IPS-15b (cell line): ENCODE measurements at regions not wholly inside any gene's neighbourhood (a gene's known extent, or its start where the extent isn't known, plus 50 kb on each side); places are given as distances from the start of the nearest gene placed in this dataset.

Experiments used
- H3K27me3 ChIP-seq: one replicate; pipeline ENCODE4 v1.6.1; 2013; ENCODE audit warnings: low read length; ENCODE audit not compliant: control insufficient read depth, insufficient read depth
- H3K36me3 ChIP-seq: one replicate; pipeline ENCODE4 v1.6.1; 2013; ENCODE audit warnings: low read length; ENCODE audit not compliant: control insufficient read depth, insufficient read depth
- H3K4me1 ChIP-seq: one replicate; pipeline ENCODE4 v1.6.1; 2013; ENCODE audit warnings: mild to moderate bottlenecking, low read length; ENCODE audit not compliant: control insufficient read depth, insufficient read depth
- H3K4me3 ChIP-seq: one replicate; pipeline ENCODE4 v1.5.1; 2013; ENCODE audit warnings: low read depth, low read length
- H3K9ac ChIP-seq: one replicate; pipeline ENCODE4 v1.6.1; 2013; ENCODE audit warnings: low read depth, mild to moderate bottlenecking, low read length
- H3K9me3 ChIP-seq: one replicate; pipeline ENCODE4 v1.6.1; 2013; ENCODE audit warnings: mild to moderate bottlenecking, low read length; ENCODE audit not compliant: control insufficient read depth, insufficient read depth

DNA sequence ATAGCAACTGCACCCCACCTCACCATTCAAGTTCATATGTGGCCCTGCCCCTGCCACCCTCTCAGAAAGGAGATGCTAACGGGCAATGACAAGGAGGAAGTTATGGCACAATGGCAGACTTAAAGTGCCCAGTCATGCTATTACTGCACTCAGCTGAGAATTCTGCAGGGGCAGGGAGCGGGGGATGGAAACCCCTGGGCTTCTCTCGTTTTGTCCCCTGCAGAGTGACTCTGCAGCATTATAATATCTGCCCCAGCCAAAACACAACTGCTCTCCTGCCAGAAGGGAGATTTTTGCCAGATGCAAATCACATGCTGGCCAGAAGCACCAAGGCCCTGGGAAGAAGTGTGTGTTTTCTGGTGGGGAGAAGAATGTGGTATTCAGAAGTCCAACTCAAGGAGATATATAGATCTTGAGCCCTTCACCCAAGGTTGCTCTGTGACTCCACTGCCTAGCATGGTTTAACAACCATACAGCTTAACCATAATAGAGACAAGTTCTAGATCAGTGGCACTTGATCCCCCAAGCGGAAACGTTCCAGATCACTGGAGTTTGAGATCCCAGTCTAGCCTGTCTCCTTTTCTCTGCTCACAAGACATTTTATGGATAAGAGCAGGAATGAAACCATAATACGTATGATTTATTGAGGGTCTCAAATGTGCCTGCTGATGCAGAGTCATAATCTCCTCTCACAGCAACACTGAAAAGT lies 207.0 kb upstream of the MAP3K1 start:
- no peaks in the 10 kb centered on the region for H3K36me3 ChIP-seq
- no peak overlapping the region for H3K9ac ChIP-seq
- no peak overlapping the region for H3K4me3 ChIP-seq
- peaks cover 9% of the 10 kb centered on the region for H3K4me1 ChIP-seq
- no peaks in the 10 kb centered on the region for H3K27me3 ChIP-seq
- no peaks in the 10 kb centered on the region for H3K9me3 ChIP-seq

DNA sequence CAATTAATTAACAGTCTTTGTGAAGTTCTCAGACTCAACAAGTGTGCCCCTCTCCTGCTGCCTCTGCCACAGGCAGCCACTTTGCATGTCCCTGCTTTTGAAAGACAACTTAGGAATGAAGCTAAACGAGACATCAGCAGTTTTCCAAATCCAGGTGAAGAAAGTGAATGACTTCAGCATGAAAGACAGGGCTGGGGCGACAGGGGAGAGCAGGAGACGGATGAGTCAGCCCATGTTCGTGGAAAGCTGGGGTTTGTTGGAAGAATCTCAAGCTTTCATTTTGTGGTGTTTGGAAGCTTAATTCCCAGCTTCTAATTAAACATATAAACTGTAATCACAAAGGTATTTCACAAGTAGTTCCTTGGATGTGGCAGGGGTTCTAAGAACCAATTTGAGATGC lies 207.8 kb upstream of the MAP3K1 start:
- Histone ChIP-seq H3K36me3 (no peaks in the 10 kb centered on the region), H3K4me1 (peaks cover 9% of the 10 kb centered on the region), H3K27me3 (no peaks in the 10 kb centered on the region), H3K9me3 (no peaks in the 10 kb centered on the region), H3K4me3 (no peak overlapping the region), H3K9ac (no peak overlapping the region)

DNA sequence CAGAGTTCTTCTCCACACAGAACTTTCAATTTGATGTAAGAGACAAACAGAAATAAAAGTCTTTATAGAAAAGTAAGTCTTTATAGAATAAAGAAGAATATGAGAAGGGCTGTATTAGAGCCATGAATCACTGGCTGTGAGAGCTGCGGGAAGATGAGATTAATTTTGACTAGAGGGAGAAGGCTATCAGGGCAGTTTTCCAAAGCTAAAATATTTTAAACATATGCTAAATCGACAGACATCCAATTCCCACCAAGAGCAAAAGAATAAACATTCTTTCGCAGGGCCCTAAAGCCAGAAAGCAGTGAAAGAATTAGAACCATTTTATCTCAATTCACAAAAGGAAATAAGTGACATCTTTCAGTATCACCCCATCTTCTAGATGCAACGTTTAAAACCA lies 208.3 kb upstream of the MAP3K1 start:
- Histone ChIP-seq H3K9me3 (no peaks in the 10 kb centered on the region), H3K9ac (no peak overlapping the region), H3K27me3 (no peaks in the 10 kb centered on the region), H3K4me1 (peaks cover 9% of the 10 kb centered on the region), H3K36me3 (no peaks in the 10 kb centered on the region), H3K4me3 (no peak overlapping the region)

DNA sequence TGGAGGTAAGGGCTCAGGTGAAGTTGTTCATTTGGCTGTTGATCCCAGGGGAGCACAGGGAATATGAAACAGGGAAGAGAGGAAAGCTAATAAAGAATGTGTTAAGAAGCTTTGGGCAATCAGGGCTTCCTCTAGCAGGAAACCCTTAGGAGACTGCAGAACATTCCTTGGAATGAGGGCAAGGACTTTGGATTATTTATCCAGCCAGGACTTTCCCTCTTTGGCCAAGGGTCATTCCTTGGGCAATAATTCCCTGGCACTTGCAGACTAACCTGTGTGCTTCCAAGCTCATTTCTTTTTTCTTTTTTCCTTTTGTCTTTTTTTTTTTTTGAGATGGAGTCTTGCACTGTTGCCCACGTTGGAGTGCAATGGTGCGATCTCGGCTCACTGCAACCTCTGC lies 209.2 kb upstream of the MAP3K1 start:
- H3K9ac ChIP-seq, result no peak overlapping the region
- no peak overlapping the region for H3K4me3 ChIP-seq
- peaks cover 9% of the 10 kb centered on the region for H3K4me1 ChIP-seq
- H3K27me3 ChIP-seq, result no peaks in the 10 kb centered on the region
- no peaks in the 10 kb centered on the region for H3K9me3 ChIP-seq
- no peaks in the 10 kb centered on the region for H3K36me3 ChIP-seq

DNA sequence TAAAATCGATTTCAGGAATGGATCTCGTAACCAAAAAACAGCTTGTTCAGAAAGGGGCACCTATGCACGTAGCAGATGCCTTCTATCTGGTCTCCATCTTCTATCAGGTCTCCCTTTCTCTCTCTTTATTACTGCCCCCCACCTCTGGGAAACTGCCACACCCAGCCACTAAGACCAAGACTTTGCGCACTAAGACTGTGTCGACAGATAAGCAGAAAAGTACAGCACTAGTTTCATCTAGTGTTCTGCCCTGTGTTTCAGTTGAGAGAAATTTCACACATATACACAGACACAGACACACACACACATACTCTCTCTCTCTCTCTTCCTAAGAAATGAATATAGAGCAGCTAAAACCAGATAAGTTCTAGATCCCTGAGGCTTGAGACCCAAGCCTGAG lies 210.1 kb upstream of the MAP3K1 start:
- no peak overlapping the region for H3K4me3 ChIP-seq
- H3K36me3 ChIP-seq, result no peaks in the 10 kb centered on the region
- peaks cover 9% of the 10 kb centered on the region for H3K4me1 ChIP-seq

DNA sequence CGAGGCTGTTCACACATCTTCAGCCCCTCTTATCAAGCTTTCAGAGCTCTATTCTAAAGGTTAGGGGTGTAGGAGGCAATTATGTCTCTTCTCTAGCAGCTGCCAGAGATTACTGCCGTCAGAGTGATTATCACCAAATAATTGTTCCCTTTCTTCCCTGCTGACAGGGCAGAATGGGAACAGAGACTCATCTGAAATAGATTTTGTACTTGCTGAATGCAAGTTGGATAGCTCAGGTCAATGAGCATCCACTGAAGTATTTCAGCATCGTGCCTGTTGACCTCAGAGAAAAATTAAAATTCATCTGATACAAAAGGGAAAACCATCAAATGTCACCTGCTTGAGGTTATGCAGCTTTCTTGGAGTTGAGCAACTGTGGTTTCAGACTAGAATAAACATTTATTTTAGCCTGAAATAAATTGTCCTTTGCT lies 213.7 kb upstream of the MAP3K1 start:
- Histone ChIP-seq H3K4me3 (no peak overlapping the region), H3K36me3 (no peaks in the 10 kb centered on the region), H3K4me1 (no peaks in the 10 kb centered on the region), H3K9ac (no peak overlapping the region), H3K27me3 (no peaks in the 10 kb centered on the region), H3K9me3 (no peaks in the 10 kb centered on the region)

More for the DNA sequence above, 210.1 kb upstream of the MAP3K1 start:
- Histone ChIP-seq H3K9ac (no peak overlapping the region), H3K27me3 (no peaks in the 10 kb centered on the region), H3K9me3 (no peaks in the 10 kb centered on the region)

DNA sequence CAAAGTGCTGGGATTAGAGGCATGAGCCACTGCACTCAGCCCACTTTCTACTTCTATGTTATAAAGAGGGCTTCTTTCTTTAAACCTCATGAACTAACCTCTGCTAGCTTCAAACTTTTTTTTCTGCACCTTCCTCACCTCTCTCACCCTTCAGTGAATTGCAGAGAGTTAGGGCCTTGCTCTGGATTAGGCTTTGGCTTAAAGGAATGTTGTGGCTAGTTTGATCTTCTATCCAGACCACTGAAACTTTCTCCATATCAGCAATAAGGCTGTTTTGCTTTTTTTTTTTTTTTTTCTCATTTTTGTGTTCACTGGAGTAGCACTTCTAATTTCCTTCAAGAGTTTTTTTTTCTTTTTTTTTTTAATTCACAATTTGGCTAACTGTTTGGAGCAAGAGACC lies 216.4 kb upstream of the MAP3K1 start:
- Histone ChIP-seq H3K9me3 (no peaks in the 10 kb centered on the region), H3K4me3 (no peak overlapping the region), H3K9ac (no peak overlapping the region), H3K36me3 (no peaks in the 10 kb centered on the region), H3K27me3 (no peaks in the 10 kb centered on the region), H3K4me1 (no peaks in the 10 kb centered on the region)

DNA sequence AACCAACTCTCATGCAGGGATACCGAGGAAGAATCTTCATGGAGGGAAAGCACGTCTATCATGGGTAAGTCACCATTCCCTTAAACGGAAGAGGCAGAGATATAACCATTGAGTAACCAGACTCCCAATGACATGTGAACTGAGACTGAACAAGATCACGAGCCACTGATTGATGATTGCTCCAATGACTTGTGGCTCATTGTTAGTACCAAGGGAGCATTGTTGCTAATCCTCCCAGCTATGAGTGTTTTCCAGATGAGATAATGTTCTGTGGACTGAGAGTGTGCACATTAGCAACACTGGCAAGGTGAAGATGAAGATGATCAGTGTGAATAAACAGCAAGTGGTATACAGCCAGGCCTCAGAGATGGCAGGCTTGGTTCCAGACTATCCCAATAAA lies 219.2 kb upstream of the MAP3K1 start:
- no peaks in the 10 kb centered on the region for H3K9me3 ChIP-seq
- no peaks in the 10 kb centered on the region for H3K27me3 ChIP-seq
- no peak overlapping the region for H3K4me3 ChIP-seq
- no peak overlapping the region for H3K9ac ChIP-seq
- H3K4me1 ChIP-seq, result no peaks in the 10 kb centered on the region
- H3K36me3 ChIP-seq, result no peaks in the 10 kb centered on the region

DNA sequence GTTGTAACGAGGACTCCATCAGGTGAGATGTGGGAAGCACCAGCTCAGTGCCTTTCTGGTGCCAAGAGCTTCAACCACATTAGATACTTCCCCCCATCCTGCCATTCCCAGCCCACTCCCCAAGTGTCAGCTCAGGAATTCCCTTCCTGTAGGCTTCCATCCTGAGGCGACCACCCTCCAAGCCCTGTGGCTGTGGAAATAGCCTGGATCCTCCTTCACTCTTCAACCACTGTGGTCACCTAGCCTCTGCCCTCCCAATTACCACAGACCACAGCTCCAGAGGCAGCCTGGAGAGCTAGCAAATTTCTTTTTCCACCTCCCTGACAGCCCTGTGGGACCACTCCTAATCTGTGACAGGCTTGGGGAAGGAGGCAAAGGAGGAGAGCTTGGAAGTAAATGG lies 219.8 kb upstream of the MAP3K1 start:
- Histone ChIP-seq H3K27me3 (no peaks in the 10 kb centered on the region), H3K9ac (no peak overlapping the region), H3K9me3 (no peaks in the 10 kb centered on the region), H3K4me3 (no peak overlapping the region), H3K36me3 (no peaks in the 10 kb centered on the region), H3K4me1 (no peaks in the 10 kb centered on the region)

DNA sequence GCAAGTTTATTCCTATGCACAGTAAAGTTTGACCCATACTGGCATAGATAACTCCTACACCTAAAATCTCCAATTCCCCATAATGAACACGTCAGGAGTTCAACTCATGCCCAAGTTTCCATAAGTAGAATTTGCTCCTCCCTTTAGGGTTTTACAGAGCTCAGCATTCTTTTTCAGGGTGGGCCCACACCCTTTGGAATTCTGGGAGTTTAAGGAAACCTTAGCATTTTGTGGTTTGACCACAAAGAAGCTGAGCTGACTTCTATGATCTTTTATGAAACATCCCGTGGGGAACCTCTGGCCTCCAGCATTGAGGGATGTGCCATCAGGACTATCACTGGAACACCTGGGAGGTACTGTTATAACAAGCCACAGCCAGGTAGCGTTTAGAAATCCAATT lies 220.6 kb upstream of the MAP3K1 start:
- Histone ChIP-seq H3K9ac (no peak overlapping the region), H3K4me3 (no peak overlapping the region), H3K4me1 (no peaks in the 10 kb centered on the region), H3K36me3 (no peaks in the 10 kb centered on the region), H3K9me3 (no peaks in the 10 kb centered on the region), H3K27me3 (no peaks in the 10 kb centered on the region)

DNA sequence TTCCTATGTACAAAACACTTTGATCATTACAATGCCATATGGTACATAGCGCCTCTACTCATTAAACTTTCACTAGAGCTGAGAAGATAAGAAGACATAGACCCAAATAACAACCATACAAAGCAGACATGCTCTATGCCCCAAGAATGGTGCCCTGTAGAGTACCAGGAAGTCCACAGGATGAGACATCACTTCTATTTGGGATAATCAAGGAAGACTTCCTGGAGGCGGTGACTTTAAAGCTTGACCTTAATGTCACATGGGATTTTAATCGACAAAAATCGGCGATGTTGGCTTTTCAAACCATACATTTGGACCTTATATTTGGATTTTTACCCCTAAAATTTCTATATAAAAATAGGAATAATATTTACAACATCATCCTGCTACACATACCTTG lies 224.3 kb upstream of the MAP3K1 start:
- Histone ChIP-seq H3K9me3 (no peaks in the 10 kb centered on the region), H3K9ac (no peak overlapping the region), H3K4me3 (no peak overlapping the region), H3K36me3 (no peaks in the 10 kb centered on the region), H3K27me3 (no peaks in the 10 kb centered on the region), H3K4me1 (no peaks in the 10 kb centered on the region)

DNA sequence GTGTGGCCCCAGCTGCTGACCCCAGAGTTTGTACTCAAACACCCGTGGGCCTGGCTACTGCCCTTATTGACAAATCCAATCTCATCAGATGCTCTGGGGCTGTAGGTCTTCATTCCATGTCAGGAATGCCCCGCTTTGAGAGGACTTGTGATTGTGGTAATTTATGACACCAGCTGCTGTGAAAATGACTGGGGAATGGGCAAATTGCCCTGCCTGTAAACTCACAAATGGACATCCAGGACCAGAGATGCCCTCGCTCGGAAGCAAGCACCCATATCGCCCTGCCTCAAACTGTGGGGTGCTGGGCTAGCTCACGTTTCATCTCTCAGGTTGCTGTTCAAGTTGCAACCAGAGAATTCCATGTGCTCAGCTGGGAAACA lies 225.9 kb upstream of the MAP3K1 start:
- Histone ChIP-seq H3K4me3 (no peak overlapping the region), H3K9me3 (no peaks in the 10 kb centered on the region), H3K9ac (no peak overlapping the region), H3K36me3 (no peaks in the 10 kb centered on the region), H3K27me3 (no peaks in the 10 kb centered on the region), H3K4me1 (no peaks in the 10 kb centered on the region)
